GM23338 (cell line): ENCODE measurements at regions not wholly inside any gene's neighbourhood (a gene's known extent, or its start where the extent isn't known, plus 50 kb on each side); places are given as distances from the start of the nearest gene placed in this dataset.

Experiments
- CREB1 ChIP-seq: fragments of 250-450 bp; sonication (Bioruptor Pico); IDR thresholded peaks from 2 replicates; pipeline ENCODE4 v1.5.0; 2020; ENCODE audit warnings: low read depth, mild to moderate bottlenecking, moderate library complexity
- CTCF ChIP-seq, 2 experiments: fragments of 200-600 bp in 1 of 2; sonication (generic) in 1 of 2; conservative IDR thresholded peaks; 2 replicates each; pipeline versions ENCODE4 v1.5.1 to v1.6.1; 2016 to 2017; ENCODE audit warnings: antibody characterized with exemption in 2 of 2, low read depth in 2 of 2, mild to moderate bottlenecking in 2 of 2, moderate library complexity in 1 of 2
- EZH2 ChIP-seq: fragments of 200-600 bp; sonication (generic); IDR thresholded peaks from one replicate; pipeline ENCODE4 v1.8.0; 2017; ENCODE audit warnings: antibody characterized with exemption, mild to moderate bottlenecking, low read depth; ENCODE audit not compliant: unreplicated experiment
- EZH2phosphoT487 ChIP-seq: fragments of 200-600 bp; sonication (generic); IDR thresholded peaks from one replicate; pipeline ENCODE4 v1.8.1; 2018; ENCODE audit warnings: antibody characterized with exemption; ENCODE audit not compliant: unreplicated experiment
- JUNB ChIP-seq: IDR thresholded peaks from one replicate; pipeline ENCODE4 v1.6.1; 2016; ENCODE audit warnings: antibody characterized with exemption; ENCODE audit not compliant: unreplicated experiment
- REST ChIP-seq: IDR thresholded peaks from one replicate; pipeline ENCODE4 v1.6.1; 2018; ENCODE audit warnings: antibody characterized with exemption; ENCODE audit not compliant: unreplicated experiment
- ZNF331 ChIP-seq: fragments of 250-450 bp; sonication (Bioruptor Pico); IDR thresholded peaks from 2 replicates; pipeline ENCODE4 v1.5.0; 2020; ENCODE audit warnings: low read depth, mild to moderate bottlenecking, moderate library complexity

GRCh38 chr4:164424846-164425245 lies 329.1 kb upstream of the SMIM31 start:
- TF ChIP-seq EZH2phosphoT487: no peak
- no peak for TF ChIP-seq CTCF (conservative IDR thresholded peaks at IDR 0.05; ENCODE audit: low read depth in 2 of 2)
- TF ChIP-seq EZH2: no peak
- TF ChIP-seq REST: no peak
- TF ChIP-seq JUNB: no peak
- TF ChIP-seq CREB1 (CRISPR knock-in tag): no peak
- no peak for TF ChIP-seq ZNF331 (CRISPR knock-in tag)
